ENCODE measurements at regions not wholly inside any gene's neighbourhood (a gene's known extent, or its start where the extent isn't known, plus 50 kb on each side); places are given as distances from the start of the nearest gene placed in this dataset.

- TF ChIP-seq SP1 (CRISPR knock-in tag; conservative IDR thresholded peaks at IDR 0.05): no peak
- no peak for TF ChIP-seq CTCF (IDR thresholded peaks at IDR 0.05)
- no peak for TF ChIP-seq SMAD4 (CRISPR knock-in tag; IDR thresholded peaks at IDR 0.05)
- no peak for TF ChIP-seq NFYB (CRISPR knock-in tag; conservative IDR thresholded peaks at IDR 0.05; ENCODE audit: low read depth)
- no peak for TF ChIP-seq SOX15 (CRISPR knock-in tag; IDR thresholded peaks at IDR 0.05)
- no peak for TF ChIP-seq JUN (CRISPR knock-in tag; IDR thresholded peaks at IDR 0.05)
- TF ChIP-seq ZNF396 (CRISPR knock-in tag; IDR thresholded peaks at IDR 0.05; ENCODE audit: borderline replicate concordance): no peak
- no peak for TF ChIP-seq PRDM15 (CRISPR knock-in tag; IDR thresholded peaks at IDR 0.05)
- TF ChIP-seq FOXP1 (CRISPR knock-in tag; IDR thresholded peaks at IDR 0.05; ENCODE audit: borderline replicate concordance): no peak
Observed at GRCh38 chr5:57097526-57097925, 76.3 kb upstream of the GPBP1 start.

Data from WTC11 (cell line).